HUES6 (cell line): ENCODE measurements at regions not wholly inside any gene's neighbourhood (a gene's known extent, or its start where the extent isn't known, plus 50 kb on each side); places are given as distances from the start of the nearest gene placed in this dataset.

Experiments used
- H3K27ac ChIP-seq: 2 replicates; pipeline ENCODE4 v1.7.0; 2013; ENCODE audit warnings: low read depth, mild to moderate bottlenecking, low read length, inconsistent platforms
- H3K27me3 ChIP-seq: 2 replicates; pipeline ENCODE4 v1.6.1; 2013; ENCODE audit warnings: low read length; ENCODE audit not compliant: control insufficient read depth, insufficient read depth
- H3K36me3 ChIP-seq: 2 replicates; pipeline ENCODE4 v1.6.1; 2013; ENCODE audit warnings: low read length; ENCODE audit not compliant: control insufficient read depth, insufficient read depth
- H3K4me1 ChIP-seq: 2 replicates; pipeline ENCODE4 v1.6.1; 2013; ENCODE audit warnings: low read length; ENCODE audit not compliant: control insufficient read depth, insufficient read depth
- H3K4me3 ChIP-seq: 2 replicates; pipeline ENCODE4 v1.5.1; 2013; ENCODE audit warnings: low read depth, low read length
- H3K9ac ChIP-seq: one replicate; pipeline ENCODE4 v1.6.1; 2013; ENCODE audit warnings: mild to moderate bottlenecking, low read length
- H3K9me3 ChIP-seq: 2 replicates; pipeline ENCODE4 v1.6.1; 2013; ENCODE audit warnings: low read depth, low read length; ENCODE audit not compliant: control insufficient read depth, insufficient read depth

DNA sequence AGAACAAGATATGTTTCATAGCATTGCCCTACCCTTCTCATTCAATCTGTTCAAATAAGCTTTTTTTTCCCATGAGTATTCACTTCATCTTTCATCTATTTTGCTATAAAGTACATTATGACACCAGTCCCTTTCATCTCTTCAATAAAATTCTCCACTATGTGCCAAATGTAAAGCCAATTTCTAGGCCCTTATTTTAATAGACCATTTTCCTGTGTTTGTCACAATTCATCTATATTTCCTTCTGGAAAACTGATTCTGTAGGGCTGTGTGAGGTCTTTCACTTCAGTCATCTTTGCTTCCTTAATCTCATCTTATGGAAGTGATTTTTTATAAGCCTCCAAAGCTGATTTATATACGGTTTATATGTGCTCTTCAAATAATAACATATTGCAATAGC, 992.4 kb upstream of the EYS start:
- no peak overlapping the region for H3K9ac ChIP-seq
- no peak overlapping the region for H3K4me3 ChIP-seq
- no peaks in the 10 kb centered on the region for H3K27me3 ChIP-seq
- no peaks in the 10 kb centered on the region for H3K9me3 ChIP-seq
- no peaks in the 10 kb centered on the region for H3K36me3 ChIP-seq
- no peaks in the 10 kb centered on the region for H3K4me1 ChIP-seq
- no peak overlapping the region for H3K27ac ChIP-seq

DNA sequence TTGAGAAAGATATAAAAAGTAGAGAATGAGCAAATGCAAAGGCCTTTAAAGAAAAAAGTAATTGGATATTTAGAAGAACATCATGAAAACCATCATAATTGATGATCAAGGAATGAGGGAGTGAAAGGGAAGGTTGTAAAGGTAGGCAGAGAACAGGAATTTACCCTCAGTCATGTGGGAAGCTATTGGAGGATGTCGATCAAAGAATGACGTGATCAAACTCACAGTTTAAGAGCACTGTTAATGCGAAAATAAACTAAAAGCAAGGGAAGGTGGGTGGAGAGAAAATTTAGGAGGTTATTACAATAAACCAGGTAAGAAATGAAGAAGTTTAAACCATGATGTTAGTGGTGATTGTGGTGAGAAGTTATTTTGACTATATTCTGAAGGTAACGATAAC, 982.6 kb upstream of the EYS start:
- no peaks in the 10 kb centered on the region for H3K36me3 ChIP-seq
- no peaks in the 10 kb centered on the region for H3K9me3 ChIP-seq
- no peaks in the 10 kb centered on the region; the same call in 1 of the 2 replicates for H3K27me3 ChIP-seq
- no peak overlapping the region for H3K27ac ChIP-seq
- H3K4me1 ChIP-seq, result peaks cover 3% of the 10 kb centered on the region; the same call in 1 of the 2 replicates
- H3K9ac ChIP-seq, result no peak overlapping the region
- H3K4me3 ChIP-seq, result no peak overlapping the region

DNA sequence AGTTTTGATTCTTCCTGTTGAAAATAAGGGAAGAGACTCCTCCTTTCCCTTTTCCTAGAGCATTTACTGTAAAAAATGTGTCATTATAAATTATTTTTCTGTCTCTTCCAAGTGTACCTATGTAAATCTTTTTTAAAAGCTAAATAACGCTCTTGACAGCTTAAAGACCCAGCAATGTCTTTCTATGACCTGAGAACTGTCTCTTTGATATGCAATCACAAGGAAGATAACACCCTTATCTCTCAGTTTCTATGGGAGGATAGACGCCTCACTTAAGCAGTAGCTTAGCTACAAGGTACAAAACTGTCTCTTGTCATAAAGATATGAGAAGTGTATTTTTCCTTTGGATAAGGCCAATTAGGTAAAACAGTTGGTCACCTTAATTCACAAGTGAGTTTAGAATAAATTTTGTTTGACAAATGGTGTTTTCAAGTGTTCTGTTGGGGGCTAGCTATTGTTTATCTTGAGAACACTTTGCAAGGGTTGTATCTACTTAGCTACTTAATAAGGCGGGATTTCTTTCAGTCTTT, 980.6 kb upstream of the EYS start:
- Histone ChIP-seq H3K4me1 (peaks cover 3% of the 10 kb centered on the region; the same call in 1 of the 2 replicates), H3K27me3 (no peaks in the 10 kb centered on the region; the same call in 1 of the 2 replicates), H3K27ac (no peak overlapping the region), H3K9ac (no peak overlapping the region), H3K36me3 (no peaks in the 10 kb centered on the region), H3K4me3 (no peak overlapping the region), H3K9me3 (no peaks in the 10 kb centered on the region)

GRCh38 chr6:66675906-66676305, 968.9 kb upstream of the EYS start:
- Histone ChIP-seq H3K4me3 (no peak overlapping the region), H3K27me3 (no peaks in the 10 kb centered on the region), H3K36me3 (no peaks in the 10 kb centered on the region), H3K9me3 (no peaks in the 10 kb centered on the region), H3K27ac (no peak overlapping the region), H3K9ac (no peak overlapping the region), H3K4me1 (no peaks in the 10 kb centered on the region)

DNA sequence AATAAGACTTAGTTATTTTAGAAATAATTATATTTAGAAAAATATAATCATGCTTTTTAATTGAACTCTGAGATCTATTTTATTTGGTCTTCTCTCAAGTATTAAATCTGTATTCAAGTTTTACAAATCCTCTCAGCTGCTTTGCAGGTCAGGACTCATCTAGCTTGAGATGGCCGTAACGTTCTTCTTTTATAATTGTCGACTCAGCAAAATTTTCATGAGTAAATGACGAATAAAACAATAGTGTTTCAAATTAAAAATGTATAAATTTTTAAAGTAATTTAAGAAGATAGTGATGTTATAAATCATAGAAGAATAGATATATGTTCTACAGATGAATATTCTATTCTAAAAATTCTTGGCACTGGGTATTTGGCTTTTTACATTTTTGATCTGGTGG, 957.1 kb upstream of the EYS start:
- Histone ChIP-seq H3K27me3 (no peaks in the 10 kb centered on the region), H3K36me3 (no peaks in the 10 kb centered on the region), H3K9ac (no peak overlapping the region), H3K4me1 (no peaks in the 10 kb centered on the region), H3K4me3 (no peak overlapping the region), H3K27ac (no peak overlapping the region), H3K9me3 (no peaks in the 10 kb centered on the region)

DNA sequence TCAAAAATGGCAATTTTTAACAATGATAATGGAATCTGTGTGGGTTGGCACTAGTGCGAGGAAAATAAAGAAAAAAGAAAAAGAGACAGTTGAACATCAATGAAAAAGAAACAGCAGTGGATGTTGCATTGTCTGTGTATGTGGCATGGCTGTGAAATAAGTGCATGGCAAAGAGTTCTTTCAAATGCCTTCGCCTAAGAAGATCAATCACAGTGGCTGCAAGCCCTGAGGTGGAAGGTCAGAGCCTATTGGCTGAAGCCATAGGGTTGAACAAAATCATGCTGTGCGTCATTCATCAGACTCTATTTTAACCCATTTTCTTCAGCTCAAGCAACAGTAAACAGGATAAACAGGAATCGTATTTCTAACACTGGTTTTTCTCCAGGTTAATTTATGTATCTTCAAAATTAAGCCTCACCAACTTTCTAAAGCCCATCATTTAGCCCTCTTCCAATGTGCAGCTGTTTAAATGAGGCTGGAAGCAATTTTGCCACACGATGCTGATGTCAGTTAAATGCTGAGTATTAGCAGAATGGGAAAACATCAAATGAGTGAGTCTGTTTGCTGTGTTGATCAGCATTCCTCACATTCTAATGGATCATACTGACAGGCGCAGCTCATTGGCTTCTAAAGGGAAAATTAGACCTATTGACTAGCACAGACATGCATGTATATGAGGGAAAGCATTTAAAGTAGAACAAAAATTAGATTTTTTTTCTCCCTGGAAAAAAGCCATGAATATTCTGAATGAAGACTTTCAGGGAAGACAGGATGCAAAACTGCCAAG, 955.9 kb upstream of the EYS start:
- Histone ChIP-seq H3K4me1 (no peaks in the 10 kb centered on the region), H3K27ac (no peak overlapping the region), H3K9ac (no peak overlapping the region), H3K4me3 (no peak overlapping the region), H3K36me3 (no peaks in the 10 kb centered on the region), H3K27me3 (no peaks in the 10 kb centered on the region), H3K9me3 (no peaks in the 10 kb centered on the region)

- H3K9me3 ChIP-seq, result no peaks in the 10 kb centered on the region
- no peak overlapping the region for H3K4me3 ChIP-seq
- H3K4me1 ChIP-seq, result no peaks in the 10 kb centered on the region
- no peaks in the 10 kb centered on the region for H3K27me3 ChIP-seq
- no peak overlapping the region for H3K27ac ChIP-seq
- no peaks in the 10 kb centered on the region for H3K36me3 ChIP-seq
- H3K9ac ChIP-seq, result no peak overlapping the region
Observed at GRCh38 chr6:66662196-66662595, 955.2 kb upstream of the EYS start.

DNA sequence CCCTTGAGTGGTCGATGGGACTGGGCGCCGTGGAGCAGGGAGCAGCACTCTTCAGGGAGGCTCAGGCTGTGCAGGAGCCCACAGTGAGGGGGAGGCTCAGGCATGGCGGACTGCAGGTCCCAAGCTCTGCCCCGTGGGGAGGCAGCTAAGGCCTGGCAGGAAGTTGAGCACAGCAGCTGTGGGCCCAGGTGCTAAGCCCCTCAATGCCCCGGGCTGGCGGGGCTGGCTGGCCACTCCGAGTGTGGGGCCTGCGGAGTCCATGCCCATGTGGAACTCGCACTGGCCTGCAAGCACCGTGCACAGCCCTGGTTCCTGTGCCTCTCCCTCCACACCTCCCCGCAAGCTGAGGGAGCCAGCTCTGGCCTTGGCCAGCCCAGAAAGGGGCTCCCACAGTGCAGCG, 948.4 kb upstream of the EYS start:
- no peaks in the 10 kb centered on the region for H3K4me1 ChIP-seq
- no peak overlapping the region for H3K4me3 ChIP-seq
- no peaks in the 10 kb centered on the region for H3K36me3 ChIP-seq
- no peaks in the 10 kb centered on the region for H3K27me3 ChIP-seq
- H3K9ac ChIP-seq, result no peak overlapping the region
- peaks cover 9% of the 10 kb centered on the region; the same call in 1 of the 2 replicates for H3K9me3 ChIP-seq
- no peak overlapping the region for H3K27ac ChIP-seq

DNA sequence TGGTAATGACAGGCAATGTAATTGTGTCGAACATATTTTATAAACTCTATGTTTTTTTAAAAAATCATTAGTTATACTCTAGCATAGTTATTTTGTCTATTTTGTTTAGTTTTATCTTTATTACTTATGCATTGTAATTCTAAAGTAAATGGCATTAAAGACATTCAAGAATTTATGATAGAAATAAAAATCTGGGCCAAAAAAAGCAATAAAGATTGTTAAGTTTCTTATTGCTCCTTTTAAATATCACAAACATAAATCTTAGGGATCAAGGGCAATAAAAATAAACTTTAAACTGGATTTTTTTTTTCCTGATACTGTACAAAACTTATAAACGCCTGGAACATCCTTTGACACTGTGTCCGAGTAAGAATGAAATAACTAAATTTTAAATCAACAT, 931.5 kb upstream of the EYS start:
- Histone ChIP-seq H3K27me3 (no peaks in the 10 kb centered on the region), H3K4me3 (no peak overlapping the region), H3K9ac (no peak overlapping the region), H3K4me1 (no peaks in the 10 kb centered on the region), H3K9me3 (no peaks in the 10 kb centered on the region), H3K27ac (no peak overlapping the region), H3K36me3 (no peaks in the 10 kb centered on the region)

- no peaks in the 10 kb centered on the region for H3K36me3 ChIP-seq
- no peak overlapping the region for H3K9ac ChIP-seq
- H3K4me3 ChIP-seq, result no peak overlapping the region
- H3K27ac ChIP-seq, result no peak overlapping the region
- H3K9me3 ChIP-seq, result no peaks in the 10 kb centered on the region
- H3K27me3 ChIP-seq, result no peaks in the 10 kb centered on the region
- H3K4me1 ChIP-seq, result no peaks in the 10 kb centered on the region
Observed at GRCh38 chr6:66638099-66638498, 931.1 kb upstream of the EYS start.

- H3K9me3 ChIP-seq, result no peaks in the 10 kb centered on the region
- no peaks in the 10 kb centered on the region for H3K4me1 ChIP-seq
- no peak overlapping the region for H3K27ac ChIP-seq
- H3K9ac ChIP-seq, result no peak overlapping the region
- no peak overlapping the region for H3K4me3 ChIP-seq
- H3K27me3 ChIP-seq, result no peaks in the 10 kb centered on the region
- H3K36me3 ChIP-seq, result no peaks in the 10 kb centered on the region
Observed at GRCh38 chr6:66628917-66629316, 921.9 kb upstream of the EYS start.
